AG08395 (cell line): ENCODE measurements at regions not wholly inside any gene's neighbourhood (a gene's known extent, or its start where the extent isn't known, plus 50 kb on each side); places are given as distances from the start of the nearest gene placed in this dataset.

ENCODE experiments used
- DNase-seq: peaks from one replicate; pipeline ENCODE4 v3.0.0; 2012; ENCODE audit warnings: mixed read lengths, low spot score

- DNase-seq: peak; percentile 54
These were observed 70.1 kb upstream of the RAPGEF1 start for GRCh38 chr9:131809941-131810344.

- no peak for DNase-seq
These were observed 68.4 kb upstream of the RAPGEF1 start for GRCh38 chr9:131808291-131808690.

DNA sequence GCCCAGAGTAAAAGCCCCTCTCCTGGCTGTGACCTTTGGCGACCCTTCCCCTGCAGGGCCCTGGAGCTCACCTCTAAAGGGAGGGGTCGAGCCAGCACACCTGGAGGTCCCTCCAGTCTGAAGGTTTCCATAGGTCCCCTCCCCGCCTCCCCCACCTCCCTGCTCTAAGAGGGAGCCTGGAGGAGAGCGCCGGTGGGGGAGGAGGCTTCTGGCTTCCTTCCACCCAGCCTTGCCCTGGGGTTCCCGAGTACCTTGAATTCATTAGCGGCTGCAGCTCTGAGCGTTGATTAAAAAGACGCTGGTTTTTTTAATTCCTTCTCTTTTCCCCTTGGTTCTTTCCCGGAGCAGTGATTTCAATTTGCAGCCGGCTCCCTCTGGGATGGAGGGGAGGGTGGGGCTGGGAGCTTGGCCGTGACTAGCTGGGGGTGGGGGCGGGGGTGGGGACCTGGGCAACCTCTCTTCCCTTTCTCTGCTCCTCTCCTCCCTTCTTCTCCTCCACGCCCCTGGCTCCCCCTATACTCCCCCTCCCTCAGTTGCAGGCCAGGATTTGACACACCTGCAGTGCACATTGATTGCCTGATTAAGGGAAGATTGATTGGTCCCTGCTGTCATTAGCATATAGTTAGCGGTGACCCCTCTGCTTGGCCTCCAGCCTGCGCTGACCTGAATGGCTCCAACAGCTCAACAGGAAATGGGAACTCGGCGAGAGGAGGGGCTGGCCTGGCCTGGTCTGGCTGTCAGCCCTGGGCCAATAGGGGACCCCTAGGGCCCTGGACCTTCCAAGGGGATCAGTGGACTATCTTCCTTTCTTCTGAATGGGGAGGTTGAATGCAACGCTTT is 67.5 kb upstream of the RAPGEF1 start:
- DNase-seq: no peak

DNA sequence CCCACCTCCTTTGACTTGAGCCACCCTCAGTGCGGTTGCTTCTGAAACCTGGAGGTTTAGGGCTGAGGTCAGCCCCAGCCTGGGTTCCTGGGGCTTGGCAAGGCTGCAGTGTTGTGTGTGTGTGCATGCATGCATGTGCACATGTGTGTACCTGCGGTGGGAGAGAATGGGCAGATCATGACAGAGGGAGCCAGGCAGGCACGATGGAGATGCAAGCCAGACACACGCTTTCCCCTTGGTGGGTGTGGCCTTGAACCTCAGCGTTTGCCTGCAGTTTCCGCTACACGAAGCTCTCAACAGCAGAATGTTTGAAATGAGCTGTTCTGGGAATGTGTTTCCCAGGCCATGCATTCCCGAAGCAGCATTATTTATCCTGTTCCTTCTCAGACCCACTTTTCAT is 65.9 kb upstream of the RAPGEF1 start:
- DNase-seq: no peak

- DNase-seq: no peak
These were observed 65.0 kb upstream of the RAPGEF1 start for GRCh38 chr9:131804826-131805225.

GRCh38 chr9:131803758-131804411 is 64.0 kb upstream of the RAPGEF1 start:
- no peak for DNase-seq

DNA sequence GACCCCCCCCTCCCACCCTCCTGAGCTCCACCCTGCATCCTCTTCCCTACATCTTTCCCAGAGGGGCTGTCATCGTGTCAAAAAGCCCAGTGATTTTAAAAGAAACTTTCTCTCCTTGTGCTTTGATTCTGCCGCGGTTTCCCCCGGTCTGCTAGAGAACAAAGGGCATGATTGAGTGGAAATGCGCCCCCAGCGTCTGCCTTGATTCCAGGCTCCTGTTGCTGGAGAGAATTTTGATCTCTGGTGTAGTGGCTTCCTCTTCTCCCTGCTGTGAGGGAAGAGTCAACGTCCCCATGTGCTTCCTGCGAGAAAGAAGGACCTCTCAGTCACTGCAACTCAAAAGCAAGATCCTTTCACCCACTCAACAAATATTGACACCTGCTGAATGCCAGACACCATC is 61.9 kb upstream of the RAPGEF1 start:
- no peak for DNase-seq

GRCh38 chr9:131800843-131801242 is 61.0 kb upstream of the RAPGEF1 start:
- DNase-seq: no peak

GRCh38 chr9:131800366-131800765 is 60.5 kb upstream of the RAPGEF1 start:
- DNase-seq: no peak

DNA sequence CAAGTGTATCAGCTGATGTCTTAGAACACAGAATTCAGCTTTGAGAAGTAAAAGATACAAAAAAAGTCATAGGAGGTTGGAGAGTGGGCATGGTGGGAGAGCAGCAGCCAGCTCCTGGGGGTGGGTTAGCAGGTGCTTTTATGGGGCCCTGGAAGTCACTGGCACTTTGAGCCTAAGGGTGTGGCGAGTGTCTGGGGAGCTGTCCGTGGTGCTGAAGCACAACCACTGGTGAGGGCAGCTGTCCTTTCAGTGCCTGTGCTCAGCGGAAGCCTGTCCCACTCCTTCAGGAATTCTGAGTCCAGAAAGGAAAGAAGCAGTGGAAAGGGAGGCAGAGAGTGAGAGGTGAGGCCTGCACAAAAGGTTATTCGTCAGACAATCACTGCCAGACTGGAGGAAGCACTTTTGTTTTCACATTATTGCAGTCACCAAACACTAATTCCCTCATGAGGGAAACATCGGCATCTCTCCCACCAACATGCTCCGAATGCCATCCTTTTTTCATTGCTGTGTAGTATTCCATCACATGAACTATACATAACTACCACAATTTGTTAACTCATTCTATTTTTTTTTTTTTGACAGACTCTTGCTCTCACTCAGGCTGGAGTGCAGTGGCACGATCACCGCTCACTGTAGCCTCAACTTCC is 59.4 kb upstream of the RAPGEF1 start:
- DNase-seq: peak; percentile 63

DNA sequence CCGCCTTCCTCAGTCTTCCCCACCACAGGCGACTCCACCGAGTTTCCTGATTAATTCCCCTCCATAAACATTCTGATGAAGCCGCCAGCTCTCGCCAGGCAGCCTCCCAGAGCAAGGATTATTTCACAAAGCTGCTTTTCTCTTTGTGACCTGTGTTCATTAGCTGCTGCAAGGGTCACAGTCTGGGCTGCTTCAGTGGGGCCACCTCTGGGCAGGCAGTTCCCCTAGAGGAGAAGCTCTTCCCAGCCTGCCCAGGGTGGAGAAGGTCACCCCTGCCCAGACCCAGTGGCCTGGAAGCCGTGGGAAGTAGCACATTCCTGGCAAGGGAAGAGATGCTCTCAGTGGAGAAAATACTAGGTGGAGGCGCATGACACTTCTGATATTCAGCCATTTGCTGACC is 58.4 kb upstream of the RAPGEF1 start:
- DNase-seq: no peak

GRCh38 chr9:131794393-131794792 is 54.5 kb upstream of the RAPGEF1 start:
- DNase-seq: no peak

DNA sequence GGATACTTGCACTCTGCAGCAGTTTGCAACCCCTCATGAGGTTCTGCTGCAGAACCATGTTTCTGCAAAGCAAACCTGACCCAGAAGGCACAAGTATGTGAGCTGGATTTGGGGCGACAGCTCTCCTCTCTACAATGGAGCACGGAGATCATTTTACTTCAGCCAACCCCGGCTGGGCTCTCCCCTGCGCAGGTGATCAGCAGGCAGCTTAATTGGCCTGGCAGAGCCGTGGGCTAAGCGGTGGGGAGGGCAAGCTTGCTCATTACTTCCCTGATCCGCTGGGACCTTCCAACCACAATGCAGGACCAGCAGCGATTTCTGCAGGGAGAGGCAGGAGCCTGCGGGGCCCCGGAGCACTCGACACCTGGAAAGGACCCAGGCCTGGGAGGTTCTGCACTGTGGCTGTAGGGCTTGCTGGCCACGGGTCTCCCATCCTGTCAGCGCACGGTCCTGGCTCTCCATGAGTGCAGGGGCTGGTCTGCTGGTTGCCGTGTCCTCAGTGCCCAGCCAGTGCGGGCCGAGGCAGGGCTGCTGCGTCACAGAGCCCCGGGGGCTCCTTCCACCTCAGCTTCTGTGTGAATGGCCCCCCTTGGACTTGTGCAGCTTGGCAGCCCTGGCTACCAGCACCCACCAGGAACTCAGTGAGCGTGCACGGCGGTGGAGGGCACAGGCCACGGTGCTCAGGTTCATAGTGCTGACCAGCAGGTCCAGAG is 51.8 kb upstream of the RAPGEF1 start:
- no peak for DNase-seq
